Tibial nerve (tissue), 4 donors: ENCODE measurements at regions not wholly inside any gene's neighbourhood (a gene's known extent, or its start where the extent isn't known, plus 50 kb on each side); places are given as distances from the start of the nearest gene placed in this dataset.

Experiments
- DNase-seq, 2 donors: peaks; one replicate each; pipeline ENCODE4 v3.0.0-alpha.2; 2019; ENCODE audit warnings: low spot score in 2 of 2
- H3K27ac ChIP-seq, 4 donors: fragments of 200-600 bp; sonication (generic) in 3 of 4; one replicate each; pipeline ENCODE4 v1.5.1; 2017 to 2019; ENCODE audit warnings: mild to moderate bottlenecking in 1 of 4
- H3K27me3 ChIP-seq, 2 donors: fragments of 200-600 bp; sonication (generic) in 1 of 2; one replicate each; pipeline versions ENCODE4 v1.5.1 to v1.6.0; 2017 to 2019
- H3K36me3 ChIP-seq, 3 donors: fragments of 200-600 bp; sonication (generic); one replicate each; pipeline ENCODE4 v1.5.1; 2018 to 2019
- H3K4me1 ChIP-seq, 4 donors: fragments of 200-600 bp; sonication (generic) in 3 of 4; one replicate each; pipeline ENCODE4 v1.5.1; 2017 to 2019
- H3K4me3 ChIP-seq, 4 donors: fragments of 200-600 bp; sonication (generic) in 3 of 4; one replicate each; pipeline ENCODE4 v1.5.1; 2017 to 2019; ENCODE audit warnings: mild to moderate bottlenecking in 1 of 4, moderate library complexity in 1 of 4
- H3K9me3 ChIP-seq, 4 donors: fragments of 200-600 bp; sonication (generic) in 3 of 4; one replicate each; pipeline ENCODE4 v1.5.1; 2017 to 2019
- EP300 ChIP-seq, 2 donors: sonication (generic); formaldehyde crosslinking; IDR thresholded peaks; one replicate each; pipeline ENCODE4 v1.6.1; 2017; ENCODE audit warnings: antibody characterized with exemption in 2 of 2, mild to moderate bottlenecking in 1 of 2
- POLR2A ChIP-seq, 2 donors: fragments of 450-650 bp; IDR thresholded peaks; one replicate each; pipeline ENCODE4 v1.6.1; 2017; ENCODE audit warnings: antibody characterized with exemption in 2 of 2, mild to moderate bottlenecking in 2 of 2, moderate library complexity in 2 of 2
- WGBS, 2 donors: methylation state at CpG; one replicate each; pipeline ENCODE4 v1.1.5; 2018; 5-methylcytosine and 5-hydroxymethylcytosine counted together
- TF ChIP-seq, protein P1 (sequence below), 5 experiments: fragments of 200-600 bp in 3 of 5; fragments of 450-650 bp in 2 of 5; sonication (generic) in 3 of 5; IDR thresholded peaks; one replicate each; pipeline ENCODE4 v1.5.1; 2016 to 2019; ENCODE audit warnings: antibody characterized with exemption in 5 of 5, mild to moderate bottlenecking in 3 of 5, moderate library complexity in 2 of 5

DNA sequence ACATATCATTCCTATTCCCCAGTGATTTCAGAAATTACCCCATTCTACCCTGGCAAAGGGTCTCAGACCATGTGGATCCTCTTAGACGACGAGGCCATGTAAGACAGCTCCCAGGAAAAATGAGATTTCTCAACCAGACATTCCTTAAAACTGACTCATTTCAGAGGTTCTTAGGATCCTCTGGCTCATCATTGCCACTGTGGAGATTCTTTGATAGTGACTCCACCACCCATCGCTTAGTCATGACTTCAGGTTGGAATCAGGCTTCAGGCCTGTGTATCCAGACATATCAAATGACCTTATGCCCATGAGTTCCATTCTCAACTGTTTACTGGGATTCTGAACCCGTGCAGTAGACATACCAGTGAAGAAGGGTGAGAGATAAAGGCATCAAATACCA is 245.6 kb upstream of the TCF4 start:
- Histone ChIP-seq H3K36me3 (no peaks in the 10 kb centered on the region), H3K27me3 (no peaks in the 10 kb centered on the region), H3K4me1 (peaks cover 0 to 20% (median 0%) of the 10 kb centered on the region in 4 donors), H3K4me3 (no peak overlapping the region), H3K9me3 (no peaks in the 10 kb centered on the region), H3K27ac (no peak overlapping the region)
- WGBS, 2 donors: 68 to 74% methylated on average over 4 of the region's 4 CpGs
- TF ChIP-seq POLR2A (IDR thresholded peaks at IDR 0.05) (no peak), EP300 (IDR thresholded peaks at IDR 0.05) (peak in 1 of 2 donors; percentile 25)
- TF ChIP-seq, protein P1, sequence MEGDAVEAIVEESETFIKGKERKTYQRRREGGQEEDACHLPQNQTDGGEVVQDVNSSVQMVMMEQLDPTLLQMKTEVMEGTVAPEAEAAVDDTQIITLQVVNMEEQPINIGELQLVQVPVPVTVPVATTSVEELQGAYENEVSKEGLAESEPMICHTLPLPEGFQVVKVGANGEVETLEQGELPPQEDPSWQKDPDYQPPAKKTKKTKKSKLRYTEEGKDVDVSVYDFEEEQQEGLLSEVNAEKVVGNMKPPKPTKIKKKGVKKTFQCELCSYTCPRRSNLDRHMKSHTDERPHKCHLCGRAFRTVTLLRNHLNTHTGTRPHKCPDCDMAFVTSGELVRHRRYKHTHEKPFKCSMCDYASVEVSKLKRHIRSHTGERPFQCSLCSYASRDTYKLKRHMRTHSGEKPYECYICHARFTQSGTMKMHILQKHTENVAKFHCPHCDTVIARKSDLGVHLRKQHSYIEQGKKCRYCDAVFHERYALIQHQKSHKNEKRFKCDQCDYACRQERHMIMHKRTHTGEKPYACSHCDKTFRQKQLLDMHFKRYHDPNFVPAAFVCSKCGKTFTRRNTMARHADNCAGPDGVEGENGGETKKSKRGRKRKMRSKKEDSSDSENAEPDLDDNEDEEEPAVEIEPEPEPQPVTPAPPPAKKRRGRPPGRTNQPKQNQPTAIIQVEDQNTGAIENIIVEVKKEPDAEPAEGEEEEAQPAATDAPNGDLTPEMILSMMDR (IDR thresholded peaks at IDR 0.05): no peak
- DNase-seq: no peak

GRCh38 chr18:55830544-55830943 is 242.6 kb upstream of the TCF4 start:
- 88 to 89% methylated on average over 10 of the region's 10 CpGs for WGBS, 2 donors
- DNase-seq: no peak
- Histone ChIP-seq H3K9me3 (peaks cover 0 to under 1% (median 0%) of the 10 kb centered on the region in 4 donors), H3K4me3 (no peak overlapping the region), H3K4me1 (no peaks in the 10 kb centered on the region), H3K27me3 (no peaks in the 10 kb centered on the region), H3K27ac (no peak overlapping the region), H3K36me3 (no peaks in the 10 kb centered on the region)
- TF ChIP-seq POLR2A (IDR thresholded peaks at IDR 0.05) (no peak), EP300 (IDR thresholded peaks at IDR 0.05) (no peak)
- TF ChIP-seq, protein P1 (IDR thresholded peaks at IDR 0.05): no peak

DNA sequence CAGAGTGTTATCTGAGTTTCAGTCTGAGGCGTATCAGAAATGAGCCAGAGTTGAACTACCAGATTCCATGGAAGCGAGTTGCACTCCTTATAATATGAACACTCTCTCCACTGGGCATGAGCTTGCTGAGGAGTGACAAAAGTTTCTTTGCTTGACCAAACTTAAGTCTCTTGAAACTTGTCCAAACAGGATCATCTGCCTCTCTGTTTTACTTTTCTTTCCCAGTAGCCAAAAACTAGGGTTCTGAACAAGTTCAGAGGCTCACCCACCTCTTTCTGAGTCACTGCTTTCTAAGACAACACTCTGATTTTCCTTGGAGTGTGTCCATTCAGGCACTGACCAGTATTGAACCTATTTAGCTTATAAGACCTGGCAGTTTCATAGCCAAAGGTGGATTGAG is 233.2 kb upstream of the TCF4 start:
- H3K4me3 ChIP-seq: no peak overlapping the region
- WGBS, 2 donors: 64 to 74% methylated on average over 2 of the region's 2 CpGs
- no peak for TF ChIP-seq POLR2A (IDR thresholded peaks at IDR 0.05)
- TF ChIP-seq, protein P1 (IDR thresholded peaks at IDR 0.05): no peak
- H3K27ac ChIP-seq: no peak overlapping the region
- H3K4me1 ChIP-seq: no peaks in the 10 kb centered on the region
- peaks cover 0 to 4% (median 0%) of the 10 kb centered on the region in 4 donors for H3K9me3 ChIP-seq
- no peaks in the 10 kb centered on the region for H3K27me3 ChIP-seq
- no peaks in the 10 kb centered on the region for H3K36me3 ChIP-seq
- no peak for DNase-seq

- 89 to 99% methylated on average over 3 of the region's 3 CpGs for WGBS, 2 donors
- TF ChIP-seq EP300 (IDR thresholded peaks at IDR 0.05) (no peak), POLR2A (IDR thresholded peaks at IDR 0.05) (no peak)
- TF ChIP-seq, protein P1 (IDR thresholded peaks at IDR 0.05): no peak
- H3K4me3 ChIP-seq: no peak overlapping the region
- no peak overlapping the region for H3K27ac ChIP-seq
- no peaks in the 10 kb centered on the region for H3K4me1 ChIP-seq
- H3K9me3 ChIP-seq: no peaks in the 10 kb centered on the region
- H3K27me3 ChIP-seq: no peaks in the 10 kb centered on the region
- no peak for DNase-seq
- no peaks in the 10 kb centered on the region for H3K36me3 ChIP-seq
These were observed 231.5 kb upstream of the TCF4 start for GRCh38 chr18:55819448-55819847.

- Histone ChIP-seq H3K36me3 (no peaks in the 10 kb centered on the region), H3K4me3 (no peak overlapping the region), H3K4me1 (no peaks in the 10 kb centered on the region), H3K27ac (no peak overlapping the region), H3K27me3 (no peaks in the 10 kb centered on the region), H3K9me3 (no peaks in the 10 kb centered on the region)
- 94 to 97% methylated on average over 1 of the region's 1 CpG for WGBS, 2 donors
- TF ChIP-seq POLR2A (IDR thresholded peaks at IDR 0.05): no peak
- DNase-seq: no peak
These were observed 230.3 kb upstream of the TCF4 start for GRCh38 chr18:55818284-55818683.

DNA sequence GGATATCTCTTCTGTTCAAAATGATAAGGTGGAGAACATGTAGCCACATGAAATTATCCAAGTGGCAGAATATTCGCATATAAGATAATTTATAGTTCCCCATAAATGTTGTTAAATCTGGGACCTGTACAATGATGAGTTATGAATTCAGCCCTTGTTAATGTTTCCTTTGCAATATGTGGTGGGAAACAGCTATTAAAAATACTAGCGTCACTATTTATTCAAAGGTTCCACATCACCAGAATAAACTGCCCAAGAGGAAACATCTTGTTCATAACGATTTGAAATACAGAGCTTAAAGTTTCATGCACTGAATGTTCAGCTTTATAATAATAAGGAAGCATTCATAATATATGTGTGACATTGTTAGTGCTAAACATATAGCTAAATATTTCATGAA is 223.9 kb upstream of the TCF4 start:
- TF ChIP-seq POLR2A (IDR thresholded peaks at IDR 0.05): no peak
- TF ChIP-seq EP300 (IDR thresholded peaks at IDR 0.05): no peak
- TF ChIP-seq, protein P1 (IDR thresholded peaks at IDR 0.05): no peak

More for the DNA sequence above, 223.9 kb upstream of the TCF4 start:
- WGBS, 2 donors: 31 to 38% methylated on average over 3 of the region's 3 CpGs
- Histone ChIP-seq H3K36me3 (no peaks in the 10 kb centered on the region), H3K9me3 (no peaks in the 10 kb centered on the region), H3K27me3 (no peaks in the 10 kb centered on the region), H3K4me1 (no peaks in the 10 kb centered on the region), H3K27ac (no peak overlapping the region), H3K4me3 (no peak overlapping the region)
- no peak for DNase-seq
